ENCODE measurements at regions not wholly inside any gene's neighbourhood (a gene's known extent, or its start where the extent isn't known, plus 50 kb on each side); places are given as distances from the start of the nearest gene placed in this dataset.

DNA sequence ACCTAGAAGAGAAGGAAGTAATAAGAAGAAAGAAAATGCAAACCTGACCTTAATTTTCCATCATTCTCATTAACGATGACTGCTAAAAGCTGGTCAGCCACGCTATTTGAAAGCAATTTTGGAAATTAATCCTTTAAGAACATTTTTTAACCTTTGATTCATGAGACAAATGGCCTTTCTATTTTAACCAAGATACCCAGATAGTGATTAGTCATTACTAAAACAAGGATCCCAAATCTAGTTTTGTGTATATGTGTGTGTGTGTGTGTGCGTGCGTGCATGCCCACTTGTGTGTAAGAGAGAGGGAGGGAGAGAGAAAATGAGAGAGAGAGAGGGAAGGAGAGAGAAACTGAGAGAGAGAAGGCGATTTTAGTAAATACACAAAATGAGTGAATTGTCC lies 329.5 kb downstream of the DEPDC1B start:
- no peak for DNase-seq

DNA sequence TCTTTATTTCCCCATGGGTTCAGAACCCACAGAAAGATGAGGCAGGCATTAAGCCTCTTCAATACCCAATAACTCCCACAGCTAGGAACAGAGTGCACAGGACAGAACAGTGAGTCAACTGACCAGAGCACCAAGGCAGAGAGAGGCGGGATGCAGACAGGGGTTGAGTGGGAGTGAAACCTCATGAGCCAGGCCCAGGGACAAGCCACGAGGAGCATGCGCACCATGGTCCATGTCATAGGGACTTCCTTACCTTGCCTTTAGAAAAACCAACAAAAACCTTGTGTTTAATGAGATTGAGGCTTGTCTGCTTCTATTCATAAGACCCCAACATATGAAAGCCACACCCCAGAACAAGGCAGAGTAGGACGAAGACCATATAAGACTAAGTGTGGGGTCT lies 330.6 kb downstream of the DEPDC1B start:
- no peak for DNase-seq

DNA sequence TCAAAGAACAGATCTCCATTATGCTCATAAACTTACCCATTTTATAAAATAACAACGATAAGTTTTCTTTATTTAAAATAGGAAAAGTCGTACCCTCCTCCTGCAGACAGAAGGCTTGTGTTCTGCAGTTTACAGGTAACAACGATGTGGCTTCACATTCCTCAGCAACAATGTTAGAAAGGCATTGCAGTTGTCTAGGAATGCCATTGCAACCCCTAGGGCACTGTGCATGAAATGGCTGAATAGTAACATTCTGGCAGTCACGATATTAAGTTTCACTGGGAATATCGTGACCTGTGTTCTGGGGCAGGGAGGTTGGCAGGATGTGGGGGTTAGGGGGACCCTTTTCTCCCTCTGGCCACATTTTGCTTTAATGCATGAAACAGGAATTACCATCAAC lies 331.9 kb downstream of the DEPDC1B start:
- DNase-seq, result no peak

DNA sequence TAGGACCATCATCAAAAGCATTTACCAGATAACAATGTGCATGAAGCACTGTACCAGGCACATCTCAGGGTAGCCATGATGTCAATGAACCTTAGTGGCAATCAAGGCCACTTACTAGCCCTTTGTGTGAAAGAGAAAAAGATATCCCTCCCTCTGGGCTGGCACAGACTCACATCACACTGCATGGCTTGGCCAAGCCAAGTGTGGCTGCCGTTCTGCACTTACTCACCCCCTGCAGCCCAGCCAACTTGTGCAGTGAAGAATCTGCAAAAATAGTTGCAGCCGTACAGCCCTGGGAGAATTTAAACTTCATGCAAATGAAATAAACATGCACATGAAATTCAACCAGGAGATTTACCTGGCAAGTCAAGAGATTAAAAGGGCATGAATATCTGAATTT lies 333.5 kb downstream of the DEPDC1B start:
- no peak for DNase-seq

DNA sequence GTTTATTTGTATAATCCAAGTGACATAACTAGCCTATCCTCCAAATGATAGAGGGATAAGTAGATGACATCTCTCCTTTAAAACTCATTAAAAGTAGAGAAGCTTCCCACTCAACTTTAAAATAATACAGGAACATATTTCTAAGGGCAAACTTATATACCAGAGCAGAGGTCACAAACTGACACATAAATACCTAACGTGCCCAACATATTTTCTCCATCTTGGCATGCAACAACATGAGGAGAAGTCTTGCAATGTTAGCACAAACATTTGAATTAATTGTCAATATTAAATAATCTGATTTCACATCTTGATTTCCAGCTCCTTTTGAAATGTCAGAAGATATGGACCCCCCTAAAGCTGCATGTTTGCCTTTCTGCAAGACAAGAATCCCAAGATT lies 335.0 kb downstream of the DEPDC1B start:
- no peak for DNase-seq

DNA sequence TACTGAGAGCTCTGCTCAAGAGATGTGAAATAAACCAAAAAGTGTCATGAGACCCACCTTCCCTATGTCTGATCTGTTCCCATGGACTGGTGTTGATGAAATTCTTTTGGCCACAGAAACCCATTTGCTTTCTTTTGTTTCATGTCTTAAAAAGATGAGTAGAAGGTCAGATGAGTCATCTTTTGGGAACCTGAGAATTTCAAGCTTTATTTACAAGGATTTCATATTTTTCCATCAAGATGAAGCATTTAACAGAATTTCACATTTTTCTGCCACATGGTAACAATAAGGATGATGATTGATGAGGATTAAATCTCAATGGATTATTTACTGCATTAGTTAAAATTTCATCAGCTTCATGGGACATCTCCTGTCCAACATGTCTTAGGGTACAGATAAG lies 337.8 kb downstream of the DEPDC1B start:
- DNase-seq, result no peak

DNA sequence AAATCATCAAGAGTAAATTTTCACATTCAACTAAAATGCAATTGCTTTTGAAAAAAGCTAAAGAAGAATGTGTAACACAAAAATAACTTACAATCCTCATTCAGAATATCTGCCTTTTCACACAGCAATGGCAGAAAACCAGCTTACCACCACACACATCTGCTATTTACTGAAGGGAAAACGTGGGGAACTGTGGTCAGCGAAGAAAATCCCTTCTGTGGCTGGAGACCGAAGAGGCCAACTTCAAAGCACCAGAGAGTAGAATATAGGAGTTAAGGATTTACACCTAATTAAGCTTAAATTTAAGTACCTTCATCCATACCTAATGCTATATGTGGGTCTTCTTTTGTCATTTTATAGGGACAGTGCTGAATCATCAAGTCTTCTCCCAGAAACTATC lies 339.6 kb downstream of the DEPDC1B start:
- no peak for DNase-seq

DNA sequence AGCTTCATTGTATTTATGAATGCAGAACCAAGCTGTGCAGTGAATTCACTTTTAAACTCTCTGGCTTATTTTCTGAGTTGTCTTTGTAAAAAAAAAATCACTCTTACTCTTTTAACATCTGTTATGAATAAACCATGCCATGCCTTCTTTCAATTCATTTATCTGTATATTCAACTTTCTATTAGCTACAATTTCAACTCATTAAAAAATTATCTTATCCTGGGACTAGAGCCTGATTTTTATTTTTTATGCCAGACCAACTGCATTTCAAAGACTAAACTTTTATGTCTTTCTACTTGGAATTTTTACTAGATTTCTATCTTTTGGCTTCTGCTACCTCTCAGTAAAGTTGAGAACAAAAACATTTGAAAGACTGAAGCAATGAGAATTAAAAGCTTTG lies 342.7 kb downstream of the DEPDC1B start:
- no peak for DNase-seq

DNA sequence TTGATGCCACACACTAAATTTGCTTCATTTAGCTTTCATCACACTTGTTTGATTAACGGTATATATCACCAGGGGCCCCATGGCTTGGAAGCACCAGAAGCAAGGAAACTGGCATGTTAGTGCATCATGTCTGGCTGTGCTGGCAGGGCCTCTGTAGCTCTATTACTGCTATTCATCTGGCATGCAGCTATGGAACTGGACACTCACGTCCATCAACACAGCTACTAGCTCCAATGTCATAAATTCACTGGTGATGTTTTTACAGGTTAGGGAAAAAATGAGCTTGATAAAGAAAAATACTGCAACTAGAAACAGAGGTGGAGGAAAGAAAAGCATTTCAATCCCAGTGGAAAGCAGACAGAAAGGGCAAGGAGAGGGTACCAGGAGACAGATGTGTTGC lies 343.2 kb downstream of the DEPDC1B start:
- no peak for DNase-seq

DNA sequence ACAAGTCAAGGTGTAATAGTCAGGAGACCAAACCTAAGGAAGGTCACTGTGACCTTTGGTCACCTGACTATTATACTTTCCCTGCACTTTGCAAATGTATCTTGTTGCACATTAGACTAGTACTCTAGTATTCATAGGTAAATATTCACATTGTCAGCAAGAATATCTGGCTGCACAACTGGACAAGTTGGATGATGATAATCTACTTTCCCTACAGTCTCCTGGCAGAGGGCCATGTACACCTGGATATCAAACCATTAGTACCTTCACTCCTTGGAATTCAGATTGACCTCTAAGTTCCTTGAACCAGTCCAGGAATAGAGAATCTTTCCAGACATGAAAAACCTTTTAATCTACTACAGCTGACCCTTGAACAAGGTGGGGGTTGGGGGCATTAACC lies 344.8 kb downstream of the DEPDC1B start:
- no peak for DNase-seq

DNA sequence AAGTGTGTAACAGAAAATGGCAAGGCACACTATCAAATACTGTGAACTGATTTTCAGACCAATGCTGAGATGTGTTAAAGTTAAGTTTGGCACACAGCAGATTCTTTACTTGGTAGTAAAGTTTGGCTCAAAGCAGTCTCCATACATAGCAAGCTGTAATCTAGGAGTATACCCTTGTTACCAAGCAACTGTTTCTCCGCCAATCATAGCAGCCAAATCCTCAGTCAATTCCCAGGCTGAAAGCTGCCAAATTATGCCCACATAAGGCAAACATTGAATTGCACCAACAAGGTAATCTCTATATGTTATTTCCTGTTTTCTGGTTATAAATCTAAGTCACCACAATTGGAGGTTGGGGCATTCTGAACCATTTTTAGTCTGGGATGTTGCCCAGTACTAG lies 345.7 kb downstream of the DEPDC1B start:
- DNase-seq, result no peak

DNA sequence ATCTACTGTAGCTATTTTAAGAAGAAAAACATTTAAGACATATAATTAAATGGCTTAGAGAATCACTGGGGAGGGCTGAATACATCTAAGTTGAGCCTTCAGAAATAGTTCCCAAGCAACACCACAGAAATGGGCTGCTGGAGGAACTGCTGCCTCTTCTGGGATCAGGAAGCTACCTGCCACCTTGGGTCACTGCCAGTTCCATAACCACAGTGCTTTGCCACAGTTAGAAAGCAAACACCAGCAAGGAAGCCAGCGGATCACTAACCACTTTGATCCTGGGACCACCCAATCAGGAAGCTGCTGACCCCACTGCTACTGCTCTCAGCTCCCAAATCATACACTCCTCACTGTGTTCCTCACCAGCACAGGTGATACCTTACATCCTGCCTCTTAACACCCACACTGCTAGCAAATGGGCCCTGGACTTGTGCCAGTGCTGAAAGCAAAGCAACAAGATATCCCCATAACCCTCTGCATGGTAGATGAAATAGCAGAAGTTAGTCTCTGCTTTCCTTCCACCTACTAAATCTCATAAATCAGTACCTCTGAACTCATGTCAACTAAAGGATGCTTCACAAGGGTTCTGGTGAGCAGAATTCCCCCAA lies 346.9 kb downstream of the DEPDC1B start:
- no peak for DNase-seq

DNA sequence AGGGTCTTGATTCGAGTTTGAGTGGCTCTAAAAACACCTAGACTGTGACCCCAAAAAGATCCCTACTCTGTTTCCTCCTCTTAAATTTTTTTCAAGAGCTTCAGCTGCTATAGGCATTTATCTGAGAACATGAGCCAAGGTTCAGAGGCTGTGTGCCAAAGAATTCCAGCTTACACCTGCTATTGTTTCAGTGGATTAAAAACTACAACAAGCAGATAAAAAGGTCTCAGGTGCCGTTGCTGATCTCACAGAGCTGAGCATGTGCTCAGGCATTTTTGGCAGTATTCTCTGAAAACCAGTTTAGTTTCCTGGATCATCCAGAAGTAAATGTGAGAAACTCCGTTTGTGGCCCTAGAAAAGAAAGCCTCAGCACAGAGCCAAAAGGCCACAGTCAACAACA lies 349.2 kb downstream of the DEPDC1B start:
- DNase-seq, result no peak

DNA sequence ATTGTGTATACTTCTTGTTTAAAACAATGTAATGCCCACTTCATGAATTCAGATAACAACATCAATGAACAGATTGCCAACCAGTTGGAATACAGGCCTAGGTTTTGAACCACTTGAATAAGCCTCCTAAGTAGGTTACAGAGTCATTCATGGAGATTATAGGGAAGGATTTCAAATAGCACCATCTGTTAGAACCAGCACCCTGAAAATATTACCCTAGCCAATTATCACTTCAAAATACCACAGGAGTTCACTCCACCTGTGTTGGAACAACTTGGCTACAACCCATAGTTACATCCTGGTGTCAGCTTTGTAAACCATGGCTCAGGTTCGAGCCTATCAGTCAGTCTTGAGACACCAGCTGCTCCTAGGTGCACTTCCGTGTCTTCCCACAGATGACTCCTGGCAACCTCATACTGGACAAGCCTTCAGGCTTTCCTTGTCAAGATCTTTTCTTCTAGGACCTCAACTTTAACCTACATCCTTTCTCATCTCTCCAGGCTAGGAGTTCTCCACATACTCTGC lies 350.0 kb downstream of the DEPDC1B start:
- DNase-seq, result no peak

DNA sequence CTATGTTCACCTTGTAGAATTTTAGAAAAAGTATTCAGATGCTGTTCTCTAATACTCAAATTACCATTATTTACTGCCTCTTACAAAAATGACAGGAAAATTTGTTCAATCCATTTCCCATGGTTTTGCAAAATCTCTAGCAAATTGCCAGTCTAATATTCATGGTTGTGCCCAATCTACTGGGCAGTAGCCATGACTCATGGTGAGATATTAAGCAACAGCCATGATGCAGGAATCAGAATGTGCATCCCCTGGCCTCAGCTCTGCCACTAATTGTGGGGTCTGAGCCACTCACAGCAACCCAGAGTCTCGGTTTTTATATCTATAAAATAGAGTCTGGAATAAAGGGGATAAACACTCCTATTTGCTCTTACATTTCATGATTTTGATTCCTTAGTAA lies 353.6 kb downstream of the DEPDC1B start:
- DNase-seq, result no peak

DNA sequence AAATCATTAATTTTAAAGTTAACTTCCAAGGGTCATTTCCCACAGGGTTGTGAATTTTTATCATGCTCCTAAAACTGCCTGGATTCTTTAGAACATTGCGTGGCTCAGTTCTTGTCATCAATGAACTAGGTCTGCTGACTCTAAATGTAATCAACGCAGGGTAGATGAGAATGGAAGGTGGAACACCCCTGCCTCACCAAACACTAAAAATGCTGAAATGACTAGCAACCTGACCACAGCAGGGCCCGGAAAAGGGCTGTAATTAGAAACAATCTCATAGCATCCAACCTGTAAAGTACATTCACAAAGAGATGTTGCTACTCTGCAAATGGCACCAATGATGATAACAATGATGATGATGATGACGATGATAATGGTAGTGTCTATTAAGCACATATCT lies 356.9 kb downstream of the DEPDC1B start:
- DNase-seq, result no peak

DNA sequence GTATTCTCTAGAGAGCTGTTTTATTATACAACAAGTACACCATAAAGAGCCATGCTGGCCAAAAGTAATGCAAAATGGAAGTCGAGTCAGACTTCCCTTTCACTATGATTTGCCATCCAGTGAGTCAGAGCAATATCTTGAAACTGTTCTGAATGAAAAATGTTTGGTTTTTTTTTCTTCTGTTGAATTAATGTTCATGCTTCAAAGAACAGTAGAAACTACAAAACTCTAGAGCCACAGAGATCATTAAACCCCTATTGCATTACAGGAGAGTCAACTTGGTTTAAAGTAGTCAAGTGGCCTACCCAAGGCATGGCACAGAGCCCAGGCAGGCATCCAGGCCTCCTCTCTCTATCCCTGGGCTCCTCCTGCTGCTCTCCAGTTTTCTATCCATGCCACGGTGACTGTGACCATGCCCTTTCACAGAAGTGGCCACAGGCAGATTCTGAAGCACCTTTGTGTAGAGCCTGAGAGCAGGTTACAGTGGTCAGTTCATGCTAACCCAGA lies 358.9 kb downstream of the DEPDC1B start:
- no peak for DNase-seq

DNA sequence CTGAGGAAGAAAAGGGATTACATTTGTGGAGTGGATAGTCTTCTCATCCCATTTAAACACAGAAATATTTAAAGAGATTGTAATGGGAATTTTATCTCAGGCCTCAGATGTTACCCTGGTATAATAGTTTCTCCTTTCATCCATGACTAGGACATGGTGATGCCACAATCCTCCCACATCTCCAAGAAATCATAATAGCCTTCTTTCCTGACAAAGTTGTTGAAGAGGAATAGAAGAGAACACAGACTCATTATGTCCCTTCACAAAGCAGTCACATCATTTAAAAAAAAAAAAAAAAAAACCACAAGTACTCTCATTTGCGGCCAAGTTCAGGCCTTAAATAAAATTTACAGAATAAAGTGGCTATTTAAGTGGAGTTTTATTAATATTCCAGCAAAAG lies 359.6 kb downstream of the DEPDC1B start:
- no peak for DNase-seq

DNA sequence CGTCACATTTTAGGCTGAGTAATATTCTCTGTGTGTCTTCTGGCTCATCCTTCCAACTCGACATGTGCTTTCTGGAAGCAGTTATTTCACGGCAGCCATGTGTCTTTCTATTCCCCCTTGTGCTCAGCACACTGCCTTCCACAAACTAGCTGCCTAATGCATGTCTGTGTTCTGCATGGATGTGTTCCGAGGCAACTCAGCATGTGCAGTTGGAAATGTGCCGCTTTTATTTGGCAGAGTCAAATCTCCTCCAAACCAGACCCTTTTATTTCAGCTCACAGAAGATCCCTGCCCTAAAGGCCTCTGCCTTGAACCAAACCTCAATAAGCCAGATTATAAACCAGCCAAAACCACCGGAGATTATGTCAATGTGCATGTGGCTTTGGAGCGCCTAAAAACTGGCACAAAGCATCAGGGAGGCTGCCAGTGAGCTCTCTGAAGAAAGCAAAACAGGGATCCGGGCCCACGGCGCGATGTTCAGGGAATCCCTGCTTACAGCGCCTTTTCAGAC lies 360.2 kb downstream of the DEPDC1B start:
- DNase-seq, result no peak

DNA sequence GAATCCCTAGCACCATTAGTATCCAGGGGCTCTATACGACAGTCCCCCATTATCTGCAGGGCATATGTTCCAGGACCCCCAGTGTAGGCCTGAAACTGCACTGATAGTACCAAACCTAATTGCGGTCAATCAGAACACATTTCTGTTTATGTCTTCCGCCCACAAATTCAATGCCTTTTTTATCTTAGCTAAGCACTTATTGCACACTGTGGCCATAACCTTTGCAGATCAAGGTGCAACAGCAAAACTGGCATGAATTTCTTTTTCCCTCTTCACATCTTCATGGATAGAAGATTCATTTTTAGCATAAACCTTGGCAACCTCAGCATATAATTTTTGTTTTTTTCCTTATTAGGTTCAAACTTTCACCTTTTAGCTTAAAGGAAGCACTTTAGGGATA lies 361.1 kb downstream of the DEPDC1B start:
- DNase-seq, result no peak

DNA sequence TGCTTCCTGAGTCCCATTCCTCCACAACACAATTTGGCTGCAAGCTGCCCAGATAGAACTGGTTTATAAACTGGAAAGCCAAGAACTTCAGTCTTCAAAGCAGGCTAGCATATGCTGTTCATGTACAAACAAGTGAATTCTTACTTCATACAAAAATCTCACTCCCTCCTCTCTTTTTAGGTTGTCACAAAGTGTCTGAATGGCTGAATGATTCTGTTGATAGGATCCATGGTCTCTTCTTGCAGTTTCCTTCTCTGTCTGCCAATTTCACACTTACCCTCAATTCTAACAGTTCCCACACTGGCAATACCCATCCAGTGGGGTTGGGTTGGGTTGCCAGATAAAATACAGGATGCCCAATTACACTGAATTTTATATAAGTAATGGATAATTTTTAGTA lies 363.5 kb downstream of the DEPDC1B start:
- no peak for DNase-seq

DNA sequence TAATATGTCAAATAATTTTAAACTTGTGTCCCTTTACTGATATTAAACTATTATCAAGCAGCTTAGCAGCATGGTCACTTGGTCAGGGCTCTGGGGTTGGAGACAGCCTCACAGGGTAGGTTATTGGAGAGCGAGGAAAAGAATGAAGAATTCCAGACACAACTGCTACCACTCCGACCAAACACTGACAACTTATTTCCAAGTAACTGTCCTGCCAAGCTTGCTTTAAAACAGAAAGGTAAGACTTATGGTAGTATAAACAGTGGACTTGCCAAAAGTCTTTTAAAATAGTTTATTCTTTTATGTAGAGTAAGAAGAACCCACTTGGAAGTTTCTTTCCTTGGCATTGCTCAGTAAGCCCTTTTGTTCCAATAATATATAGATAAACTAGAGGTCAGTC lies 364.1 kb downstream of the DEPDC1B start:
- DNase-seq, result no peak

DNA sequence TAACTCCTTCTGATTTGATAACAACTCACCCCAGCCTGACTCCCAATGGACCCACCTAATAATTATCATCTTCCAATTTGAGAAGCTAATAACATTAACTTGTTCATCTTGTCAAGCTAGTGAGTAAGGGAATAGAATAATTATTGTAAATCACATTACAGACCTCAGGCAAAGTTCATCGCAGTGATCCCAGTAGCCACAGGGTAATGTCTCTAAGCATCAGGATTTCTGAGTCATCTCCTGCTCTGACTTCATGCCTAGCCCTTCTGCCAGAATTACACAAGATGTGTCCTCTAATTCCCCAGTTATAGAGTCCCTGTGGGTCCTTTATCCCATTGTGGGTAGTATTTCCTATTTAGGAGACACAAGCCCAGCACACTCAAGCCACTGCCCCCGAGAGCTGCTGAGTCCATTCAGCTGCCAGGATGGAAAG lies 365.7 kb downstream of the DEPDC1B start:
- DNase-seq, result no peak

DNA sequence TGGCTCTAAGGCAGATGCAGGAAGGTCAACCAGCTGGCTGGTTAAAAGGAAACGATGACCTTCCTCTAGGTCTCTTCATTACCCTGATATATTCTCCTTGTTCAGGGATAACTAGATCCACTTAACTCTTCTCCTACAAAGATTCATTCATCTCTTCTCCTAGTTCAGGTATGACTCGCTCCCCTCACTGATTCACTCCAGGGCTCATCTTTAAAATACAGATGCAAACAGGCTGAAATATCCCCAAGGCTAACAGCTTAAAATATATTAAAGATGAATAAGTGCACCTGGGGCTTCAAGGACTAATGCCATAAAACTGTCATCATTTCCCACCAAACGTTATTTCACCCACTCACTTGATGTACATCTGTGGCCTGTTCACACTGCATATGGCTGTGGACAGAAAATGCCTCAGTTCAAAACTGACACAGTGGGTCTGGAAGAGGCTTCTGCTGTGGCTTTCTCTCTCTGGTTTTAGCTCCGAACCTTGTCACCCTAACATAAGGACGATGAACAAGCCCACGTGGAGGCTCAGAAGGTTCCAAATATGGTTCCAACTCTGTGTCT lies 366.9 kb downstream of the DEPDC1B start:
- DNase-seq, result no peak

Measured in stimulated activated CD4-positive, alpha-beta T cell treated with anti-CD3 and anti-CD28 coated beads, Interleukin-2, amount 100 ng/mL, for 24 hours (primary cell).